22Rv1 (cell line): ENCODE measurements at regions not wholly inside any gene's neighbourhood (a gene's known extent, or its start where the extent isn't known, plus 50 kb on each side); places are given as distances from the start of the nearest gene placed in this dataset.

Experiments used
- ZFX ChIP-seq: fragments of 450-650 bp; IDR thresholded peaks from 2 replicates; pipeline ENCODE4 v1.6.1; 2017; ENCODE audit warnings: antibody characterized with exemption, borderline replicate concordance
- TF ChIP-seq, protein P1 (sequence below): fragments of 450-650 bp; IDR thresholded peaks from 2 replicates; pipeline ENCODE4 v1.5.1; 2017; ENCODE audit warnings: mild to moderate bottlenecking

DNA sequence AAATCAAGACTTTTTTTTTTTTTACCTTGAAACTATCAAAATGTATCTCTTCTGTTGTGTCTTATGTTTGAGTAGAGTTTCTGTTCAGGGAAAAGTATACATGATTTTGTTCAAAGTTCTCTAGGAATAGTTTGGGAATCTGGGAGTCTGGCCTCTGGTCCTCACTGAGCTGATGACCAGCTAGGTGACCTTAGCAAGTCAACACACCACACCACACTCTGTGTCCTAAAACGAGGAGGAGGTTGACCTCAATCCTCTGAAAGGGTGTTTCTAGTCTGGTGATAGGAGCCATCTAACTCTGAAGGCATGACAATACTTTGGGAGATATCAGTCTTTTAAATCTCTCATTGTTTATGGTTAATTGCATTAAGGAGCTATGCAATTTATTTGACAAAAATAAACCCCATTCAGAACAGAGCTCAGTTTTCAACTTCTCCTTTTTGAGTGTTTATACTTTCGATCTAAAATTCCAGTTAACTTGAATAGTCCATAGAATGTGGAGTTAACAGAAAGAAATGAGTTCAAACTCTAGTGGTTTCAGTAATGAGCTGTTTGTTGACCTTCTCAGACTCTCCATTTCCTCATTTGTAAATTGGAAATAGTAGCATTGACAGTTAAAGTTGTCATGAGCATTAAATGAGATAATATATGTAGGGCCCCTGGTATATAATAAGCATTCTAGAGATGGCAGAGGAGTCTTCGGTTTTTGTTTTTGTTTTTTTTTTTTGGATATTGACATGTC lies 112.2 kb upstream of the LRRN1 start:
- TF ChIP-seq, protein P1, sequence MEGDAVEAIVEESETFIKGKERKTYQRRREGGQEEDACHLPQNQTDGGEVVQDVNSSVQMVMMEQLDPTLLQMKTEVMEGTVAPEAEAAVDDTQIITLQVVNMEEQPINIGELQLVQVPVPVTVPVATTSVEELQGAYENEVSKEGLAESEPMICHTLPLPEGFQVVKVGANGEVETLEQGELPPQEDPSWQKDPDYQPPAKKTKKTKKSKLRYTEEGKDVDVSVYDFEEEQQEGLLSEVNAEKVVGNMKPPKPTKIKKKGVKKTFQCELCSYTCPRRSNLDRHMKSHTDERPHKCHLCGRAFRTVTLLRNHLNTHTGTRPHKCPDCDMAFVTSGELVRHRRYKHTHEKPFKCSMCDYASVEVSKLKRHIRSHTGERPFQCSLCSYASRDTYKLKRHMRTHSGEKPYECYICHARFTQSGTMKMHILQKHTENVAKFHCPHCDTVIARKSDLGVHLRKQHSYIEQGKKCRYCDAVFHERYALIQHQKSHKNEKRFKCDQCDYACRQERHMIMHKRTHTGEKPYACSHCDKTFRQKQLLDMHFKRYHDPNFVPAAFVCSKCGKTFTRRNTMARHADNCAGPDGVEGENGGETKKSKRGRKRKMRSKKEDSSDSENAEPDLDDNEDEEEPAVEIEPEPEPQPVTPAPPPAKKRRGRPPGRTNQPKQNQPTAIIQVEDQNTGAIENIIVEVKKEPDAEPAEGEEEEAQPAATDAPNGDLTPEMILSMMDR = no peak
- TF ChIP-seq ZFX = no peak
